Panc1 (cell line): ENCODE measurements at regions not wholly inside any gene's neighbourhood (a gene's known extent, or its start where the extent isn't known, plus 50 kb on each side); places are given as distances from the start of the nearest gene placed in this dataset.

Source experiments
- ATAC-seq: fragments of 200-7000 bp; cut with Tn5 transposase; 2 replicates; pipeline ENCODE4 v1.9.1; 2020; ENCODE audit warnings: mild to moderate bottlenecking, moderate library complexity
- BruUV-seq: library from RNA; stranded (reverse); fragments of 400-500 nt; replicated peaks from 2 replicates; lab custom pipeline; 2021; lab: Mats Ljungman, UMichigan
- CTCF ChIA-PET: fragments of 300-600 bp; sonication (Branson Sonifier 250); formaldehyde crosslinking; loops from one replicate; lab custom pipeline; 2022; ENCODE audit warnings: antibody characterized with exemption; lab: Charles Lee
- POLR2A ChIA-PET: fragments of 300-600 bp; sonication (Branson Sonifier 250); formaldehyde crosslinking; loops from one replicate; lab custom pipeline; 2022; ENCODE audit warnings: antibody characterized with exemption; lab: Charles Lee
- DNase-seq: peaks from one replicate; pipeline ENCODE4 v3.0.0-alpha.2; 2010; ENCODE audit warnings: low read depth, low spot score
- H3K27ac ChIP-seq: 2 replicates; pipeline ENCODE4 v1.5.1; 2011; ENCODE audit warnings: mild to moderate bottlenecking, low read length, inconsistent platforms
- H3K27me3 ChIP-seq: fragments of 200-500 bp; sonication (Bioruptor generic); 2 replicates; pipeline ENCODE4 v1.6.0; 2014; ENCODE audit warnings: low read length, inconsistent platforms; ENCODE audit not compliant: control insufficient read depth, insufficient read depth
- H3K36me3 ChIP-seq: fragments of 200-500 bp; sonication (Bioruptor generic); 2 replicates; pipeline ENCODE4 v1.5.1; 2014; ENCODE audit warnings: inconsistent platforms, mild to moderate bottlenecking, low read length, moderate library complexity; ENCODE audit not compliant: control insufficient read depth, insufficient read depth
- H3K4me1 ChIP-seq: 2 replicates; pipeline ENCODE4 v1.5.1; 2011; ENCODE audit warnings: inconsistent platforms, mild to moderate bottlenecking, low read length, moderate library complexity; ENCODE audit not compliant: control insufficient read depth, insufficient read depth
- H3K4me3 ChIP-seq, 2 experiments: 2 replicates each; pipeline ENCODE4 v1.5.1; 2011 to 2012; ENCODE audit warnings: low read depth in 2 of 2, low read length in 2 of 2, mild to moderate bottlenecking in 2 of 2, inconsistent platforms in 1 of 2, moderate library complexity in 1 of 2
- H3K9me3 ChIP-seq: fragments of 200-500 bp; sonication (Bioruptor generic); 2 replicates; pipeline ENCODE4 v1.5.1; 2014; ENCODE audit warnings: low read depth, mild to moderate bottlenecking, inconsistent platforms, low read length, moderate library complexity; ENCODE audit not compliant: control insufficient read depth, insufficient read depth
- POLR2AphosphoS5 ChIP-seq: IDR thresholded peaks from 2 replicates; pipeline ENCODE4 v1.6.1; 2012; ENCODE audit warnings: mild to moderate bottlenecking, low read depth, low read length, moderate library complexity
- SIN3A ChIP-seq: IDR thresholded peaks from 2 replicates; pipeline ENCODE4 v1.6.1; 2012; ENCODE audit warnings: low read depth, mild to moderate bottlenecking, low read length, moderate library complexity, borderline replicate concordance; ENCODE audit not compliant: insufficient read depth
- TCF7L2 ChIP-seq: IDR thresholded peaks from 2 replicates; pipeline ENCODE4 v1.6.1; 2011; ENCODE audit warnings: mild to moderate bottlenecking, low read depth, low read length, inconsistent platforms
- in situ Hi-C: cut with HindIII; loops from 2 replicates; pipeline ENCODE4 v1.10.0; 2016; ENCODE audit warnings: low sequenced_read_pairs, low pct_unique_long_range_greater_than_20kb
- intact Hi-C: fragments of 100-400 bp; cut with micrococcal nuclease; formaldehyde crosslinking; loops from one replicate; pipeline ENCODE4 v1.10.0; 2022; ENCODE audit not compliant: unreplicated experiment
- TF ChIP-seq, protein P1 (sequence below): fragments of 450-650 bp; IDR thresholded peaks from 2 replicates; pipeline ENCODE4 v1.5.1; 2017; ENCODE audit warnings: mild to moderate bottlenecking
- TF ChIP-seq, protein P2 (sequence below), 2 experiments: IDR thresholded peaks; 2 replicates each; pipeline ENCODE4 v1.6.1; 2011 to 2012; ENCODE audit warnings: low read depth in 2 of 2, control low read depth in 1 of 2, low read length in 1 of 2, mild to moderate bottlenecking in 1 of 2, moderate library complexity in 1 of 2; ENCODE audit not compliant: insufficient read depth in 1 of 2

DNA sequence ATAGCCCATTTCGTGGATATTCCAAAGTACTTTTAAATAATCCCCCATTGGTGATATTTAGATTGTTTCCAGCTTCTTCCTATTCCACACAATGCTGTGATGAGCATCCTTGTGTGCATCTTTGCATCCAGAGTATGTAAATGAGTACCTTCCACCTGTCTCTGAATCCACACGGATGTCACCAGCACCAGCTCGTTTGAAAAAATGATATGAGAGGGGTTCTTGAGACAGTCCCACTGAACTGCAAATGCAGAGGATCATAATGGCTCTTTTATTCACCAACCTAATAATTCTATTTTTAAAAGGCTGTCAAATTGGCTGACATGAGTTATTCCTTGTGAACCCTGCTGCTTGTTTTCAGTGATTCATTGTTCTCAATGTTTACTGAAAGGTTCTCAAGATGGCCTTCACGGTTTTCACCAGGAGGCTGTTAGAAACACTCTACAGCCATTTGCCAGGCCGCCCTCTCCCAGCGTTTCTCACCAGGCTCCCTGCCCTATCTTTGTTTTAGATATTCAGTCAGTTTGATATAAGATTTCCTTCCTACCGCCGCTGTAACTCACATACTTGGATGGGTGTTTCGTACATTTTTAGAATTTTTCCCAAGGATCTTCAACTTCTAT is 96.7 kb upstream of the PTPRG start:
- Histone ChIP-seq H3K4me3 (no peak overlapping the region), H3K27me3 (no peaks in the 10 kb centered on the region), H3K9me3 (no peaks in the 10 kb centered on the region), H3K4me1 (no peaks in the 10 kb centered on the region), H3K27ac (no peak overlapping the region), H3K36me3 (no peaks in the 10 kb centered on the region)
- CTCF ChIA-PET, result no interaction called here
- intact Hi-C loops, result no loop called here
- POLR2A ChIA-PET, result no interaction called here
- BruUV-seq, result no TSS peak
- in situ Hi-C loops, result no loop called here
- DNase-seq (no peak), ATAC-seq (no peak)
- TF ChIP-seq TCF7L2, result no peak

DNA sequence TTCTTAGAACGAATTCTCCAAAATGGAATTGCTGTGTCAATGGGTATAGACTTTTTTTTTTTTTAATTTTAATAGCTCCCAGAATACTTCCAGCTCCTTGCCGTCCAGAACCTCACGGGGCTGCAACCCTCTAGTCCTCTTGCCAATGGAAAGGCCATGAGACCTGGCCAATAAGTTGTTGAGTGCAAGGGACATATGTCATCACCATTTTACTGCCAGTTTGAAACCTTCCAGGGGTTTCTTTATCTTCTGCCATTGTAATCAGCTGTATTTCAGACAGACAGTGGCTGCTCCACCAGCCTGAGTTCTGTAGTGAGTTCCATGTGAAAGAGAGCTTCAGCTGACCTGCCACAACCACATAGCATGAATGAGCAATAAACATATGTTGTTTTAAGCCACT is 95.0 kb upstream of the PTPRG start:
- H3K27ac ChIP-seq, result no peak overlapping the region
- no peaks in the 10 kb centered on the region for H3K27me3 ChIP-seq
- TF ChIP-seq, protein P1, sequence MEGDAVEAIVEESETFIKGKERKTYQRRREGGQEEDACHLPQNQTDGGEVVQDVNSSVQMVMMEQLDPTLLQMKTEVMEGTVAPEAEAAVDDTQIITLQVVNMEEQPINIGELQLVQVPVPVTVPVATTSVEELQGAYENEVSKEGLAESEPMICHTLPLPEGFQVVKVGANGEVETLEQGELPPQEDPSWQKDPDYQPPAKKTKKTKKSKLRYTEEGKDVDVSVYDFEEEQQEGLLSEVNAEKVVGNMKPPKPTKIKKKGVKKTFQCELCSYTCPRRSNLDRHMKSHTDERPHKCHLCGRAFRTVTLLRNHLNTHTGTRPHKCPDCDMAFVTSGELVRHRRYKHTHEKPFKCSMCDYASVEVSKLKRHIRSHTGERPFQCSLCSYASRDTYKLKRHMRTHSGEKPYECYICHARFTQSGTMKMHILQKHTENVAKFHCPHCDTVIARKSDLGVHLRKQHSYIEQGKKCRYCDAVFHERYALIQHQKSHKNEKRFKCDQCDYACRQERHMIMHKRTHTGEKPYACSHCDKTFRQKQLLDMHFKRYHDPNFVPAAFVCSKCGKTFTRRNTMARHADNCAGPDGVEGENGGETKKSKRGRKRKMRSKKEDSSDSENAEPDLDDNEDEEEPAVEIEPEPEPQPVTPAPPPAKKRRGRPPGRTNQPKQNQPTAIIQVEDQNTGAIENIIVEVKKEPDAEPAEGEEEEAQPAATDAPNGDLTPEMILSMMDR, result no peak
- no peak for TF ChIP-seq TCF7L2
- TF ChIP-seq SIN3A, result no peak
- TF ChIP-seq POLR2AphosphoS5, result no peak
- no peaks in the 10 kb centered on the region for H3K9me3 ChIP-seq
- no peak overlapping the region for H3K4me3 ChIP-seq
- ChIA-PET POLR2A (no interaction called here), CTCF (no interaction called here)
- in situ Hi-C loops (no loop called here), intact Hi-C loops (no loop called here)
- no peaks in the 10 kb centered on the region for H3K4me1 ChIP-seq
- ATAC-seq (no peak), DNase-seq (no peak)
- no TSS peak for BruUV-seq
- no peaks in the 10 kb centered on the region for H3K36me3 ChIP-seq

- no TSS peak for BruUV-seq
Observed at GRCh38 chr3:61483997-61484396, 77.4 kb upstream of the PTPRG start.

More at GRCh38 chr3:61483997-61484396, 77.4 kb upstream of the PTPRG start:
- no peaks in the 10 kb centered on the region for H3K4me1 ChIP-seq
- intact Hi-C loops (no loop called here), in situ Hi-C loops (no loop called here)
- no peak for ATAC-seq
- ChIA-PET CTCF (no interaction called here), POLR2A (no interaction called here)
- H3K27ac ChIP-seq, result no peak overlapping the region
- no peaks in the 10 kb centered on the region for H3K36me3 ChIP-seq
- H3K9me3 ChIP-seq, result no peaks in the 10 kb centered on the region
- H3K4me3 ChIP-seq, result no peak overlapping the region
- TF ChIP-seq, protein P1, result no peak
- TF ChIP-seq POLR2AphosphoS5, result no peak
- no peak for TF ChIP-seq TCF7L2
- no peak for TF ChIP-seq SIN3A
- TF ChIP-seq, protein P2, sequence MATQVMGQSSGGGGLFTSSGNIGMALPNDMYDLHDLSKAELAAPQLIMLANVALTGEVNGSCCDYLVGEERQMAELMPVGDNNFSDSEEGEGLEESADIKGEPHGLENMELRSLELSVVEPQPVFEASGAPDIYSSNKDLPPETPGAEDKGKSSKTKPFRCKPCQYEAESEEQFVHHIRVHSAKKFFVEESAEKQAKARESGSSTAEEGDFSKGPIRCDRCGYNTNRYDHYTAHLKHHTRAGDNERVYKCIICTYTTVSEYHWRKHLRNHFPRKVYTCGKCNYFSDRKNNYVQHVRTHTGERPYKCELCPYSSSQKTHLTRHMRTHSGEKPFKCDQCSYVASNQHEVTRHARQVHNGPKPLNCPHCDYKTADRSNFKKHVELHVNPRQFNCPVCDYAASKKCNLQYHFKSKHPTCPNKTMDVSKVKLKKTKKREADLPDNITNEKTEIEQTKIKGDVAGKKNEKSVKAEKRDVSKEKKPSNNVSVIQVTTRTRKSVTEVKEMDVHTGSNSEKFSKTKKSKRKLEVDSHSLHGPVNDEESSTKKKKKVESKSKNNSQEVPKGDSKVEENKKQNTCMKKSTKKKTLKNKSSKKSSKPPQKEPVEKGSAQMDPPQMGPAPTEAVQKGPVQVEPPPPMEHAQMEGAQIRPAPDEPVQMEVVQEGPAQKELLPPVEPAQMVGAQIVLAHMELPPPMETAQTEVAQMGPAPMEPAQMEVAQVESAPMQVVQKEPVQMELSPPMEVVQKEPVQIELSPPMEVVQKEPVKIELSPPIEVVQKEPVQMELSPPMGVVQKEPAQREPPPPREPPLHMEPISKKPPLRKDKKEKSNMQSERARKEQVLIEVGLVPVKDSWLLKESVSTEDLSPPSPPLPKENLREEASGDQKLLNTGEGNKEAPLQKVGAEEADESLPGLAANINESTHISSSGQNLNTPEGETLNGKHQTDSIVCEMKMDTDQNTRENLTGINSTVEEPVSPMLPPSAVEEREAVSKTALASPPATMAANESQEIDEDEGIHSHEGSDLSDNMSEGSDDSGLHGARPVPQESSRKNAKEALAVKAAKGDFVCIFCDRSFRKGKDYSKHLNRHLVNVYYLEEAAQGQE (IDR thresholded peaks at IDR 0.05; ENCODE audit: insufficient read depth in 1 of 2, low read depth in 2 of 2, low read length in 1 of 2), result no peak
- no peaks in the 10 kb centered on the region for H3K27me3 ChIP-seq
- DNase-seq, result no peak
